ENCODE measurements at regions not wholly inside any gene's neighbourhood (a gene's known extent, or its start where the extent isn't known, plus 50 kb on each side); places are given as distances from the start of the nearest gene placed in this dataset.

DNA sequence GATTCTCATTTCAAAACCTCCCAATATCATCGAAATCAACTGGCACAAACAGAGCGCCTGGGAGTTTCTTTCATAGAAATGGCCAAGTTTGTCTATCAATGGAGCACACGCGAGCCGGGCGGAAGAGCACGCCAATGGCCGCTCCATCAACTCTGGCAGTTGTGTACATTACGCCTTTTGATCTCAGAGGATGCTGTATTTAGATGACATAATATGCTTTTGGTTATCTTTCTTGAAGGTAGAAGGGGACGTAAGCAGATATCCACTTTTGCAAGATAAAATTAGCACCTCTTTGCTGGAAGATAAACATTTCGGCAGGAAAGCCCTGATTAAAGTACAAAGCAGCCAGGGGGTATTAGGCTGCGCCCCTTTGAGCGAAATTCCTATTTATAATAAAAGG lies 287.4 kb downstream of the IRF8 start (continued):
- TF ChIP-seq, protein P1, sequence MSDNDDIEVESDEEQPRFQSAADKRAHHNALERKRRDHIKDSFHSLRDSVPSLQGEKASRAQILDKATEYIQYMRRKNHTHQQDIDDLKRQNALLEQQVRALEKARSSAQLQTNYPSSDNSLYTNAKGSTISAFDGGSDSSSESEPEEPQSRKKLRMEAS (IDR thresholded peaks at IDR 0.05), result no peak
- no peak for TF ChIP-seq ZFX (IDR thresholded peaks at IDR 0.05)

DNA sequence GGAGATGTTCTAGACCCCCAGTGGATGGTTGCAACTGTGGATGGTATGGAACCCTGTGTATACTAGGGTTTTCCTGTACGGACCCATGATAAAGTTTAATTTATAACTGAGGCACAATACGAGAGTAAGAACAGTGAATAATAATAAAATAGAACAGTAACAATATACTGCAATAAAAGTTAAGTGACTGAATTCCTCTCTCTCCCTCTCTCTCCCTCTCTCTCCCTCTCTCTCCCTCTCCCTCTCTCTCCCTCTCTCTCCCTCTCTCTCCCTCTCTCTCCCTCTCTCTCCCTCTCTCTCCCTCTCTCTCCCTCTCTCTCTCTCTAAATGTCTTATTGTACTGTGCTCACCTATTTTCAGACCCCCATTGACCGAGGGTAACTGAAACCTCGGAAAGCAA lies 291.0 kb downstream of the IRF8 start:
- H3K36me3 ChIP-seq (ENCODE audit: control insufficient read depth in 1 of 2, insufficient read depth in 2 of 2, low read length in 2 of 2), result no peaks in the 10 kb centered on the region
- intact Hi-C loops (cut with micrococcal nuclease), result no loop called here
- no peak overlapping the region for H3K27ac ChIP-seq (ENCODE audit: low read depth, low read length)
- BruUV-seq (replicated peaks), result no TSS peak
- CTCF ChIA-PET, result no interaction called here
- H3K4me1 ChIP-seq (ENCODE audit: control insufficient read depth in 1 of 2, insufficient read depth in 2 of 2, low read length in 2 of 2), result no peaks in the 10 kb centered on the region
- H3K27me3 ChIP-seq (ENCODE audit: insufficient read depth, low read length), result peaks cover 100% of the 10 kb centered on the region
- no peaks in the 10 kb centered on the region for H4K20me1 ChIP-seq (ENCODE audit: insufficient read depth)
- H2AFZ ChIP-seq (ENCODE audit: low read depth, low read length, poor library complexity, severe bottlenecking), result no peak overlapping the region
- no peaks in the 10 kb centered on the region for H3K79me2 ChIP-seq (ENCODE audit: insufficient read depth, low read length)
- no peak overlapping the region for H3K4me2 ChIP-seq (ENCODE audit: low read length)
- DNase-seq (ENCODE audit: low read depth, low spot score) (no peak), ATAC-seq (no peak)
- no peak overlapping the region for H3K4me3 ChIP-seq (replicated peaks in 1 of 2; ENCODE audit: low read depth in 1 of 2, low read length in 2 of 2)
- TF ChIP-seq EZH2phosphoT487 (IDR thresholded peaks at IDR 0.05; ENCODE audit: borderline replicate concordance) (no peak), CBX3 (IDR thresholded peaks at IDR 0.05; ENCODE audit: low read depth) (no peak), JUND (IDR thresholded peaks at IDR 0.05) (no peak), ZFX (IDR thresholded peaks at IDR 0.05) (no peak), EZH2 (IDR thresholded peaks at IDR 0.05) (no peak), POLR2A (IDR thresholded peaks at IDR 0.05; ENCODE audit: borderline replicate concordance, extremely low read depth, insufficient read depth, insufficient read length) (no peak), TCF7L2 (IDR thresholded peaks at IDR 0.05; ENCODE audit: borderline replicate concordance, extremely low read depth, insufficient read depth, insufficient read length) (no peak), ZNF274 (IDR thresholded peaks at IDR 0.05; ENCODE audit: low read depth, low read length) (no peak), RAD21 (IDR thresholded peaks at IDR 0.05; ENCODE audit: low read depth) (no peak), SP1 (IDR thresholded peaks at IDR 0.05; ENCODE audit: low read depth) (no peak), ATF3 (IDR thresholded peaks at IDR 0.05) (no peak)
- no peaks in the 10 kb centered on the region for H3K9me3 ChIP-seq (ENCODE audit: control insufficient read depth in 1 of 2, insufficient read depth in 1 of 2, low read depth in 1 of 2, low read length in 2 of 2)
- H3K9ac ChIP-seq (ENCODE audit: low read length), result no peak overlapping the region
- POLR2A ChIA-PET, result no interaction called here
- no peaks in the 10 kb centered on the region for H3K9me2 ChIP-seq (ENCODE audit: insufficient read depth)
- RAD21 ChIA-PET (ENCODE audit: low non-redundant PET in 1 of 2, low total read pairs in 2 of 2, uncharacterized antibody in 2 of 2, unreplicated experiment in 2 of 2), result no interaction called here
